ENCODE measurements at regions not wholly inside any gene's neighbourhood (a gene's known extent, or its start where the extent isn't known, plus 50 kb on each side); places are given as distances from the start of the nearest gene placed in this dataset.

DNA sequence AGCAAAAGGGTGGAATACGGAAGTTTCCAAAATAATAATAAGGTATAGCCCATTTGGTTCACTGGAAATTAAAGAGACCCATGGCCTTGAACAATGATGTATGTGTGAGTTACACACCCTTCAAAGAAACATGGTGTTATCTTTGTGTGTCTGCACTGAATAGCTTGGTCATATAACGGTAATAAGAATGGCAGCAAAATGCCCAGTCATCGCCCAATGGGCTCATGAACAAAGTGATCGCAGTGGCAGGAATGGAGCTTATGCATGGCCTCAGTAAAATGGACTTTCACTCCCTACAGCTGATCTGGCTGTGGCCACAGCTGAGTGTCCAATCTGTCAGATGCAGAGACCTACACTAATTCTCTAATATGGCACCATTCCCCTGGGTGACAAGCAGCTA is 201.3 kb downstream of the RPIA start:
- TF ChIP-seq CTCF (IDR thresholded peaks at IDR 0.05) = no peak
- no peak for TF ChIP-seq POLR2A (IDR thresholded peaks at IDR 0.05)
- Histone ChIP-seq H3K36me3 (no peaks in the 10 kb centered on the region), H3K27me3 (peaks cover 0 to 10% of the 10 kb centered on the region in 2 donors), H3K4me3 (no peak overlapping the region), H3K9me3 (no peaks in the 10 kb centered on the region), H3K27ac (no peak overlapping the region), H3K4me1 (no peaks in the 10 kb centered on the region)
- intact Hi-C loops (cut with DNase I; ENCODE audit: low total_unique reads) = no loop called here
- DNase-seq = no peak

GRCh38 chr2:88896971-88897370 is 205.5 kb downstream of the RPIA start:
- H3K4me3 ChIP-seq = no peak overlapping the region
- peaks cover 0 to 14% of the 10 kb centered on the region in 2 donors for H3K27me3 ChIP-seq
- DNase-seq = no peak
- no peaks in the 10 kb centered on the region for H3K36me3 ChIP-seq
- TF ChIP-seq CTCF (IDR thresholded peaks at IDR 0.05) (no peak), POLR2A (IDR thresholded peaks at IDR 0.05) (no peak)
- intact Hi-C loops (cut with DNase I; ENCODE audit: low total_unique reads) = no loop called here
- H3K9me3 ChIP-seq = no peaks in the 10 kb centered on the region
- H3K27ac ChIP-seq = no peak overlapping the region
- H3K4me1 ChIP-seq = no peaks in the 10 kb centered on the region

DNA sequence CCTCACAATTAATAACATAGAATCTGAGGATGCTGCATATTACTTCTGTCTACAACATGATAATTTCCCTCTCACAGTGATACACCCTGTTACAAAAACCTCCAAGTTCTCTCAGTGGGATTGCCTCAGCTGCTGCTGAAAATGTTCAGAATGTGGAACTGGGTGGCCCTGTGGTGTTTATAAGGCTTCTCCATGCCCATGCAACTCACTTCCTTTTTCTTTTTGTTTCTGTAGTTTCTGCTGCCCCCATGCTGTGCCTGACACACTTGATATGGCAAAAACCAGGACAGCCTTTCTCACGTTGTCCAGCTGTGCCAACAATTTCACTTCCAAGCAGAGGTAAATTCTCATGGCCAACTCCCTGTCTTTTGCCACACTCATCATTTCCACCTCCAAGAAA is 206.2 kb downstream of the RPIA start:
- H3K4me1 ChIP-seq = no peaks in the 10 kb centered on the region
- no peaks in the 10 kb centered on the region for H3K36me3 ChIP-seq
- intact Hi-C loops (cut with DNase I; ENCODE audit: low total_unique reads) = no loop called here
- H3K4me3 ChIP-seq = no peak overlapping the region
- no peak overlapping the region for H3K27ac ChIP-seq
- H3K27me3 ChIP-seq = peaks cover 0 to 14% of the 10 kb centered on the region in 2 donors
- no peak for TF ChIP-seq POLR2A (IDR thresholded peaks at IDR 0.05)
- no peak for TF ChIP-seq CTCF (IDR thresholded peaks at IDR 0.05)
- DNase-seq = no peak
- no peaks in the 10 kb centered on the region for H3K9me3 ChIP-seq

GRCh38 chr2:88903749-88904353 is 212.4 kb downstream of the RPIA start:
- Histone ChIP-seq H3K27me3 (peaks cover 0 to 4% of the 10 kb centered on the region in 2 donors), H3K36me3 (no peaks in the 10 kb centered on the region), H3K4me1 (no peaks in the 10 kb centered on the region), H3K9me3 (no peaks in the 10 kb centered on the region), H3K4me3 (no peak overlapping the region), H3K27ac (no peak overlapping the region)
- peak in 3 of 4 experiments; percentile 31 to 45 (median 42) for TF ChIP-seq CTCF (IDR thresholded peaks at IDR 0.05)
- TF ChIP-seq POLR2A (IDR thresholded peaks at IDR 0.05) = no peak
- intact Hi-C loops (cut with DNase I; ENCODE audit: low total_unique reads) = no loop called here
- no peak for DNase-seq

- Histone ChIP-seq H3K27me3 (no peaks in the 10 kb centered on the region), H3K9me3 (peaks cover 0 to under 1% of the 10 kb centered on the region in 2 donors), H3K27ac (no peak overlapping the region), H3K36me3 (no peaks in the 10 kb centered on the region), H3K4me1 (no peaks in the 10 kb centered on the region), H3K4me3 (no peak overlapping the region)
- TF ChIP-seq CTCF (IDR thresholded peaks at IDR 0.05) (no peak), POLR2A (IDR thresholded peaks at IDR 0.05) (no peak)
- intact Hi-C loops (cut with DNase I; ENCODE audit: low total_unique reads) = no loop called here
- no peak for DNase-seq
Observed at GRCh38 chr2:88913280-88913679, 221.8 kb downstream of the RPIA start.
